ENCODE measurements at regions not wholly inside any gene's neighbourhood (a gene's known extent, or its start where the extent isn't known, plus 50 kb on each side); places are given as distances from the start of the nearest gene placed in this dataset.
A peak's percentile ranks its signal among the peaks of the same experiment; 100 is the strongest.
"Not testable (repeated sequence)": the region's sequence is repeated elsewhere in the genome, so short reads cannot be mapped to it uniquely, and the experiment has no call there.

- DNase-seq (ENCODE audit: low spot score), result not testable (repeated sequence)
Measured at GRCh38 chr7:73175322-73175721, 89.5 kb upstream of the SPDYE9 start.

- DNase-seq (ENCODE audit: low spot score), result not testable (repeated sequence)
Measured at GRCh38 chr7:73170902-73171301, 85.1 kb upstream of the SPDYE9 start.

- DNase-seq (ENCODE audit: low spot score), result not testable (repeated sequence)
Measured at GRCh38 chr7:73170415-73170814, 84.6 kb upstream of the SPDYE9 start.

- not testable (repeated sequence) for DNase-seq (ENCODE audit: low spot score)
Measured at GRCh38 chr7:73166152-73166551, 80.3 kb upstream of the SPDYE9 start.

GRCh38 chr7:73162680-73163079, 76.8 kb upstream of the SPDYE9 start:
- DNase-seq (ENCODE audit: low spot score), result not testable (repeated sequence)

GRCh38 chr7:73161727-73162126, 75.9 kb upstream of the SPDYE9 start:
- not testable (repeated sequence) for DNase-seq (ENCODE audit: low spot score)

- DNase-seq (ENCODE audit: low spot score), result not testable (repeated sequence)
Measured at GRCh38 chr7:73157169-73157661, 71.4 kb upstream of the SPDYE9 start.

GRCh38 chr7:73156510-73157168, 70.8 kb upstream of the SPDYE9 start:
- DNase-seq (ENCODE audit: low spot score), result peak; percentile 73

- DNase-seq (ENCODE audit: low spot score), result peak; percentile 81
Measured at GRCh38 chr7:73154586-73155038, 68.8 kb upstream of the SPDYE9 start.

- DNase-seq (ENCODE audit: low spot score), result not testable (repeated sequence)
Measured at GRCh38 chr7:73153921-73154585, 68.2 kb upstream of the SPDYE9 start.

- DNase-seq (ENCODE audit: low spot score), result not testable (repeated sequence)
Measured at GRCh38 chr7:73148570-73148969, 62.7 kb upstream of the SPDYE9 start.

- DNase-seq (ENCODE audit: low spot score), result not testable (repeated sequence)
Measured at GRCh38 chr7:73147681-73148080, 61.8 kb upstream of the SPDYE9 start.

GRCh38 chr7:73143993-73144392, 58.2 kb upstream of the SPDYE9 start:
- not testable (repeated sequence) for DNase-seq (ENCODE audit: low spot score)

- DNase-seq (ENCODE audit: low spot score), result not testable (repeated sequence)
Measured at GRCh38 chr7:73137922-73138321, 52.1 kb upstream of the SPDYE9 start.

Measured in mucosa of gallbladder (tissue), 1 donor.